Heart left ventricle (tissue), 16 donors: ENCODE measurements at regions not wholly inside any gene's neighbourhood (a gene's known extent, or its start where the extent isn't known, plus 50 kb on each side); places are given as distances from the start of the nearest gene placed in this dataset.

ENCODE experiments used
- ATAC-seq, 4 donors: fragments of 200-7000 bp; cut with Tn5 transposase; one replicate each; pipeline ENCODE4 v1.9.1; 2020 to 2022; ENCODE audit warnings: moderate library complexity in 4 of 4, mild to moderate bottlenecking in 3 of 4, moderate number of reproducible peaks in 1 of 4
- DNase-seq, 5 donors: peaks; one replicate each; pipeline ENCODE4 v3.0.0-alpha.2; 2020
- H3K27ac ChIP-seq, 12 donors: fragments of 200-600 bp; sonication (generic) in 4 of 12; one replicate each; pipeline versions ENCODE4 v1.5.0 to v1.8.0; 2016 to 2022; ENCODE audit warnings: mild to moderate bottlenecking in 2 of 12
- H3K27me3 ChIP-seq, 9 donors: fragments of 200-600 bp; sonication (generic) in 2 of 9; one replicate each; pipeline versions ENCODE4 v1.5.1 to v1.8.0; 2016 to 2022; ENCODE audit warnings: mild to moderate bottlenecking in 3 of 9
- H3K36me3 ChIP-seq, 9 donors: fragments of 200-600 bp; sonication (generic) in 2 of 9; one replicate each; pipeline versions ENCODE4 v1.5.0 to v1.8.0; 2018 to 2022; ENCODE audit warnings: mild to moderate bottlenecking in 2 of 9
- H3K4me1 ChIP-seq, 12 donors: fragments of 200-600 bp; sonication (generic) in 4 of 12; one replicate each; pipeline versions ENCODE4 v1.5.0 to v1.8.0; 2016 to 2022; ENCODE audit warnings: mild to moderate bottlenecking in 3 of 12
- H3K4me3 ChIP-seq, 12 donors: fragments of 200-600 bp; sonication (generic) in 4 of 12; one replicate each; pipeline versions ENCODE4 v1.5.0 to v1.8.0; 2017 to 2022; ENCODE audit warnings: mild to moderate bottlenecking in 9 of 12, moderate library complexity in 4 of 12
- H3K9me3 ChIP-seq, 12 donors: fragments of 200-600 bp; sonication (generic) in 4 of 12; one replicate each; pipeline versions ENCODE4 v1.5.0 to v1.8.0; 2016 to 2022; ENCODE audit warnings: mild to moderate bottlenecking in 1 of 12
- CTCF ChIP-seq, 12 donors: fragments of 200-600 bp; sonication (generic) in 4 of 12; IDR thresholded peaks; one replicate each; pipeline versions ENCODE4 v1.5.0 to v1.8.0; 2018 to 2022; ENCODE audit warnings: antibody characterized with exemption in 12 of 12, mild to moderate bottlenecking in 5 of 12
- POLR2A ChIP-seq, 2 donors: fragments of 450-650 bp; IDR thresholded peaks; one replicate each; pipeline ENCODE4 v1.6.1; 2017; ENCODE audit warnings: antibody characterized with exemption in 2 of 2, mild to moderate bottlenecking in 2 of 2, moderate library complexity in 2 of 2
- WGBS, 4 donors: extraction: QIAGEN DNeasy Blood & Tissue Kit in 2 of 4; methylation state at CpG; one replicate each; pipeline versions ENCODE4 v1.1.5 to v1.1.7; 2013 to 2018; 5-methylcytosine and 5-hydroxymethylcytosine counted together
- intact Hi-C, 10 donors: fragments of 100-400 bp; cut with DNase I; formaldehyde crosslinking; loops; one replicate each; pipeline versions ENCODE4 v1.11.1 to v1.14.2; 2022
- donor health status: ischemic (EF 13 %, LVEDD 7.1; RV severe dilation, severe dysfunction).
- donor health status: healthy with polysubstance abuse.
- donor health status: DM: no; HTN: yes; CAD: no.
- donor health status: DM: no; HTN: no; CAD: no.
- donor health status: ischemic (EF 25% LVEDD 6.9; RV normal size, moderate dysfunction).
- donor health status: ischemic (EF 25% LVEDD 5.7; RV mildly dilated, moderate dysfunction).
- donor health status: healthy.
- donor health status: DM: yes; HTN: yes; CAD: no.
- donor health status: ischemic (EF 35%, LVEDD 5.7; RV mildly dilated, moderate dysfunction).
- donor health status: nonischemic (EF 11% LVEDD 7.7; RV severe dilation, severe dysfunction).
- donor health status: DM: yes; HTN: yes; CAD: no.
- donor health status: PGD.
- donor health status: ischemic (EF 29% LVEDD 5.4; RV normal size, mild dysfunction).
- donor health status: nonischemic (EF 23%, LVEDD 6.1; RV moderate dilation, normal function).

DNA sequence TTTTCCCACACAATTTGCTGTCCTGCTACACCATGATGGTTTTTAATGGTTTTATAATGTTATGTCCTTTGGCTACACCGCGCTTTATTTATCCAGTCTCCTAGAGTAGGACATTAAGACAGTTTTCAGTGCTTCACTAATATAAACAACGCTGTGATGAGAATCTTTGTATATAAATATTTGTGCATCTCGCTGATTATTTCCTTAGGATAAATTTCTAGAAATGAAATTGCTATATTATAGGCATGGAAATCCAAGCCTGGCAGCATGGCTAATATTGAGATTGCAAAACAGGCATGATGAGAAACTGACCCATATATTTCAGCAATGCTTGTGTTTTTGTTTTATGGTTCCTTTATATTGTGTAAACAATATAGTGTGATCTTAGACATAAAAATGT lies 81.4 kb upstream of the ATXN1 start:
- ATAC-seq (no peak), DNase-seq (no peak)
- Histone ChIP-seq H3K36me3 (no peaks in the 10 kb centered on the region), H3K27ac (no peak overlapping the region), H3K27me3 (no peaks in the 10 kb centered on the region), H3K4me3 (no peak overlapping the region), H3K4me1 (peaks cover 0 to 7% (median 0%) of the 10 kb centered on the region in 12 donors), H3K9me3 (no peaks in the 10 kb centered on the region)
- TF ChIP-seq CTCF (IDR thresholded peaks at IDR 0.05) (no peak), POLR2A (IDR thresholded peaks at IDR 0.05) (no peak)
- intact Hi-C loops, result no loop called here
- WGBS, 4 donors, result 95 to 97% (median 96%) methylated on average over 4 of the region's 4 CpGs

DNA sequence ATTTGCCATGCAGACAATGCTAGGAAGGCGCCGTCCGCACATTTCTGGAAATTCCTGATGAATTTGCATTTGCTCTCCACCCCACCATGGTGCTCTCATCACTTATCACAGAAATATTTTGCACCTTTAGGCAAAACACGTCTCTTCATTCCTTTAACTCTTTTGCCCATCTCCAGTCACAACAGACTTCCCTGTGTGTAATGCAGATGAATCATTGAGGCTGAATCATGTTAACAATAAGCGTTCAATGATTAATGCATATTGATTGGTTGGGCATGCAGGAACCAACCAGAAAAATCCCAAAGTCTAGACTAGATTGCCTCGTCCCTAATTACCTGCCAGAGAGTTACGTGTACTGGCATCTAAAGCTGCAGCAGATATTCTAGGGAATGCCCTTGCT lies 80.0 kb upstream of the ATXN1 start:
- DNase-seq (no peak), ATAC-seq (no peak)
- Histone ChIP-seq H3K36me3 (no peaks in the 10 kb centered on the region), H3K4me3 (no peak overlapping the region), H3K27ac (no peak overlapping the region), H3K4me1 (peaks cover 0 to 21% (median 6%) of the 10 kb centered on the region in 12 donors), H3K27me3 (no peaks in the 10 kb centered on the region), H3K9me3 (no peaks in the 10 kb centered on the region)
- intact Hi-C loops, result no loop called here
- TF ChIP-seq POLR2A (IDR thresholded peaks at IDR 0.05) (no peak), CTCF (IDR thresholded peaks at IDR 0.05) (no peak)
- WGBS, 4 donors, result 89 to 96% (median 95%) methylated on average over 7 of the region's 7 CpGs

DNA sequence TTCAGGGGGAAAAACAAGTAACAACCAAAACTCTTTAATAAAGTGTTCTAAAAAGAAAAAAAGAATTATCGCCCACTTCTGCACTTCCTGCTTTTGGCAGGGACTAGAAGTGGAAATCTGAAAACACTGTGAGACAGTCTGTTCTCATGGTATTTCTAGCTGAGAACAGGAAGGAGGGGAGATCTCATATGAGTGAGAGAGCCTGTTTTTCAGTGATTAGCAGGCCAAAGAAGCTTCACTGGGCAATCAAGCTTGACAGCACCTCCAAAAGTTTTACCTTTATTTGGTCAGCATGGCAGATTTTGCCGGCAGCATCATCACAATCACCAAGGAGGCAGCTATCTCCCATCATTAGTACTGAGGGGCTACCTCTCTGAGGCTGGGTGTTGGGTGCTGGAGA lies 79.5 kb upstream of the ATXN1 start:
- Histone ChIP-seq H3K9me3 (no peaks in the 10 kb centered on the region), H3K27ac (no peak overlapping the region), H3K36me3 (no peaks in the 10 kb centered on the region), H3K4me3 (no peak overlapping the region), H3K4me1 (peaks cover 0 to 26% (median 10%) of the 10 kb centered on the region in 12 donors), H3K27me3 (no peaks in the 10 kb centered on the region)
- DNase-seq (no peak), ATAC-seq (no peak)
- intact Hi-C loops, result no loop called here
- 48 to 56% (median 51%) methylated on average over 2 of the region's 2 CpGs for WGBS, 4 donors
- TF ChIP-seq CTCF (IDR thresholded peaks at IDR 0.05) (no peak), POLR2A (IDR thresholded peaks at IDR 0.05) (no peak)

DNA sequence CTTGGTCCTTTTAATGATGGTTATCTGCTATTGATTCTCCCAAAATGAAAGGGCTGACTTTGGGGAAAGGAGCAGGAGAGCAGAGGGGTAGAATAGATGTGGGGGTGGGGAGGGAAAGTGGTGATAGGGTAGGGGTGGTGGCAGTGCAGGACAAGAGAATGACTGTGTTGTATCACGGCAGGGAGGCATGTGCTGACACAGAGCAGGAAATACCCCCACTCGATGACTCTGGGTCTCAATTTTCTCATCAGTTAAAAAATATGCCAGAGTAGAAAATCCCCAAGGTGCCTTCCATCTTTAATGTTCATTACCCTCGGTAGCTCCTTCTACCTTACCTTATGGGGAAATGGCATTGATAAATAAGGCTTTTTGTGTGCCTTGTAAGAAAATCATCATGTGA lies 79.0 kb upstream of the ATXN1 start:
- intact Hi-C loops, result no loop called here
- Histone ChIP-seq H3K27ac (no peak overlapping the region), H3K4me1 (peaks cover 0 to 27% (median 10%) of the 10 kb centered on the region in 12 donors), H3K36me3 (no peaks in the 10 kb centered on the region), H3K27me3 (no peaks in the 10 kb centered on the region), H3K4me3 (no peak overlapping the region), H3K9me3 (no peaks in the 10 kb centered on the region)
- DNase-seq (no peak), ATAC-seq (no peak)
- 36 to 43% (median 38%) methylated on average over 3 of the region's 3 CpGs for WGBS, 4 donors
- TF ChIP-seq POLR2A (IDR thresholded peaks at IDR 0.05) (no peak), CTCF (IDR thresholded peaks at IDR 0.05) (no peak)
